PC-9 (cell line): ENCODE measurements at regions not wholly inside any gene's neighbourhood (a gene's known extent, or its start where the extent isn't known, plus 50 kb on each side); places are given as distances from the start of the nearest gene placed in this dataset.
"Not testable (repeated sequence)": the region's sequence is repeated elsewhere in the genome, so short reads cannot be mapped to it uniquely, and the experiment has no call there.

Experiments
- BruUV-seq: library from RNA; stranded (reverse); fragments of 400-500 nt; replicated peaks from 2 replicates; lab custom pipeline; 2021; lab: Mats Ljungman, UMichigan
- CTCF ChIA-PET: fragments of 300-600 bp; sonication (Branson Sonifier 250); formaldehyde crosslinking; loops from one replicate; lab custom pipeline; 2022; ENCODE audit warnings: antibody characterized with exemption; lab: Charles Lee
- POLR2A ChIA-PET: fragments of 300-600 bp; sonication (Branson Sonifier 250); formaldehyde crosslinking; loops from one replicate; lab custom pipeline; 2022; ENCODE audit warnings: antibody characterized with exemption; ENCODE audit not compliant: unreplicated experiment; lab: Charles Lee
- DNase-seq, 2 experiments: peaks; one replicate each; pipeline versions ENCODE4 v3.0.0 to v3.0.0-alpha.2; 2015 to 2022; ENCODE audit warnings: mixed read lengths in 1 of 2
- H2AFZ ChIP-seq: fragments of 200-600 bp; sonication (generic); 2 replicates; pipeline ENCODE4 v1.8.1; 2017; ENCODE audit warnings: antibody characterized with exemption
- H3F3A ChIP-seq: fragments of 200-600 bp; sonication (generic); 2 replicates; pipeline ENCODE4 v1.8.1; 2017; ENCODE audit warnings: antibody characterized with exemption, mild to moderate bottlenecking, low read depth; ENCODE audit not compliant: insufficient read depth
- H3K27ac ChIP-seq: fragments of 200-600 bp; sonication (generic); 2 replicates; pipeline ENCODE4 v1.6.1; 2016; ENCODE audit warnings: mixed run types
- H3K27me3 ChIP-seq: fragments of 200-600 bp; sonication (generic); 2 replicates; pipeline ENCODE4 v1.6.1; 2016; ENCODE audit warnings: low read depth, mixed run types; ENCODE audit not compliant: insufficient read depth
- H3K36me3 ChIP-seq: fragments of 200-600 bp; sonication (generic); 2 replicates; pipeline ENCODE4 v1.6.1; 2016; ENCODE audit warnings: low read depth, mixed run types
- H3K4me1 ChIP-seq: fragments of 200-600 bp; sonication (generic); replicated peaks from 2 replicates; pipeline ENCODE4 v1.6.1; 2016; ENCODE audit warnings: mixed run types; ENCODE audit not compliant: insufficient read depth
- H3K4me2 ChIP-seq: fragments of 200-600 bp; sonication (generic); 2 replicates; pipeline ENCODE4 v1.6.1; 2017; ENCODE audit warnings: mixed run types
- H3K4me3 ChIP-seq: fragments of 200-600 bp; sonication (generic); 2 replicates; pipeline ENCODE4 v1.6.1; 2016; ENCODE audit warnings: mixed run types
- H3K79me2 ChIP-seq: fragments of 200-600 bp; sonication (generic); 2 replicates; pipeline ENCODE4 v1.6.1; 2017; ENCODE audit warnings: low read depth, mixed run types
- H3K9me2 ChIP-seq: fragments of 200-600 bp; sonication (generic); 2 replicates; pipeline ENCODE4 v1.8.1; 2017; ENCODE audit warnings: mild to moderate bottlenecking; ENCODE audit not compliant: insufficient read depth
- H3K9me3 ChIP-seq: fragments of 200-600 bp; sonication (generic); 2 replicates; pipeline ENCODE4 v1.8.1; 2016; ENCODE audit warnings: low read depth; ENCODE audit not compliant: insufficient read depth
- H4K20me1 ChIP-seq: fragments of 200-600 bp; sonication (generic); 2 replicates; pipeline ENCODE4 v1.8.1; 2017; ENCODE audit not compliant: insufficient read depth
- CTCF ChIP-seq: fragments of 200-600 bp; sonication (generic); conservative IDR thresholded peaks from 2 replicates; pipeline ENCODE4 v1.6.1; 2017; ENCODE audit warnings: mixed run types, antibody characterized with exemption, mild to moderate bottlenecking, moderate library complexity
- EZH2 ChIP-seq: fragments of 200-600 bp; sonication (generic); IDR thresholded peaks from 2 replicates; pipeline ENCODE4 v1.8.0; 2017; ENCODE audit warnings: antibody characterized with exemption, low read depth
- intact Hi-C: fragments of 100-400 bp; cut with micrococcal nuclease; formaldehyde crosslinking; loops from one replicate; pipeline ENCODE4 v1.10.0; 2022; ENCODE audit not compliant: unreplicated experiment

GRCh38 chr16:50449800-50450199 is 81.0 kb upstream of the BRD7 start:
- no peaks in the 10 kb centered on the region for H3K4me1 ChIP-seq
- ChIA-PET POLR2A (no interaction called here), CTCF (no interaction called here)
- H3K27ac ChIP-seq, result no peak overlapping the region
- no peak for TF ChIP-seq EZH2
- no peak for TF ChIP-seq CTCF
- H3K79me2 ChIP-seq, result no peaks in the 10 kb centered on the region
- no peak overlapping the region for H2AFZ ChIP-seq
- no peak overlapping the region for H3K4me3 ChIP-seq
- BruUV-seq, result no TSS peak
- no peak for DNase-seq
- no peaks in the 10 kb centered on the region for H3K27me3 ChIP-seq
- no peaks in the 10 kb centered on the region for H3K36me3 ChIP-seq
- no peaks in the 10 kb centered on the region for H3K9me3 ChIP-seq
- no peaks in the 10 kb centered on the region for H3K9me2 ChIP-seq
- H3K4me2 ChIP-seq, result no peak overlapping the region
- intact Hi-C loops, result no loop called here
- H3F3A ChIP-seq, result no peaks in the 10 kb centered on the region
- no peaks in the 10 kb centered on the region for H4K20me1 ChIP-seq

GRCh38 chr16:50448981-50449380 is 80.2 kb upstream of the BRD7 start:
- ChIA-PET CTCF (interaction anchor here (0.6 kb wide), 1 partner anchor 8 kb away, joined by 3 read pairs; no protein-coding TSS in a partner anchor), POLR2A (no interaction called here)
- BruUV-seq, result no TSS peak
- no peaks in the 10 kb centered on the region for H4K20me1 ChIP-seq
- no peaks in the 10 kb centered on the region for H3K79me2 ChIP-seq
- no peak overlapping the region for H3K4me2 ChIP-seq
- H3K27ac ChIP-seq, result no peak overlapping the region
- no peaks in the 10 kb centered on the region for H3K4me1 ChIP-seq
- no peak overlapping the region for H2AFZ ChIP-seq
- DNase-seq, result no peak
- H3K9me2 ChIP-seq, result no peaks in the 10 kb centered on the region
- intact Hi-C loops, result no loop called here
- no peaks in the 10 kb centered on the region for H3K36me3 ChIP-seq
- no peaks in the 10 kb centered on the region for H3K9me3 ChIP-seq
- no peaks in the 10 kb centered on the region for H3F3A ChIP-seq
- H3K27me3 ChIP-seq, result no peaks in the 10 kb centered on the region
- H3K4me3 ChIP-seq, result no peak overlapping the region
- TF ChIP-seq CTCF (no peak), EZH2 (no peak)

GRCh38 chr16:50448522-50448921 is 79.7 kb upstream of the BRD7 start:
- no peaks in the 10 kb centered on the region for H3K79me2 ChIP-seq
- H4K20me1 ChIP-seq, result no peaks in the 10 kb centered on the region
- no peak overlapping the region for H3K4me2 ChIP-seq
- H3K9me3 ChIP-seq, result no peaks in the 10 kb centered on the region
- ChIA-PET POLR2A (no interaction called here), CTCF (interaction anchor here (0.6 kb wide), 1 partner anchor 9 kb away, joined by 3 read pairs; no protein-coding TSS in a partner anchor)
- DNase-seq, result no peak
- BruUV-seq, result no TSS peak
- no peaks in the 10 kb centered on the region for H3K4me1 ChIP-seq
- no peaks in the 10 kb centered on the region for H3K9me2 ChIP-seq
- no peaks in the 10 kb centered on the region for H3F3A ChIP-seq
- intact Hi-C loops, result no loop called here
- no peak overlapping the region for H2AFZ ChIP-seq
- no peaks in the 10 kb centered on the region for H3K36me3 ChIP-seq
- no peak overlapping the region for H3K27ac ChIP-seq
- H3K27me3 ChIP-seq, result no peaks in the 10 kb centered on the region
- no peak overlapping the region for H3K4me3 ChIP-seq
- TF ChIP-seq CTCF (peak; percentile 48), EZH2 (no peak)

GRCh38 chr16:50447386-50447785 is 78.6 kb upstream of the BRD7 start:
- CTCF ChIA-PET, POLR2A ChIA-PET: not testable (repeated sequence)

More at GRCh38 chr16:50447386-50447785, 78.6 kb upstream of the BRD7 start:
- H2AFZ ChIP-seq, H3K4me2 ChIP-seq, H3K79me2 ChIP-seq, BruUV-seq, H3F3A ChIP-seq, H3K9me3 ChIP-seq, H3K36me3 ChIP-seq, H3K27ac ChIP-seq, H3K4me1 ChIP-seq, H4K20me1 ChIP-seq, H3K9me2 ChIP-seq, intact Hi-C loops, H3K4me3 ChIP-seq, H3K27me3 ChIP-seq, DNase-seq: not testable (repeated sequence)
